Loucy (cell line): ENCODE measurements at regions not wholly inside any gene's neighbourhood (a gene's known extent, or its start where the extent isn't known, plus 50 kb on each side); places are given as distances from the start of the nearest gene placed in this dataset.
"Not testable (repeated sequence)": the region's sequence is repeated elsewhere in the genome, so short reads cannot be mapped to it uniquely, and the experiment has no call there.

Experiments
- CTCF ChIP-seq: fragments of 200-600 bp; sonication (generic); conservative IDR thresholded peaks from 2 replicates; pipeline ENCODE4 v1.5.1; 2014; ENCODE audit warnings: mild to moderate bottlenecking, antibody characterized with exemption, low read length
- EZH2phosphoT487 ChIP-seq: fragments of 200-600 bp; IDR thresholded peaks from 2 replicates; pipeline ENCODE4 v1.6.1; 2018; ENCODE audit warnings: antibody characterized with exemption, mild to moderate bottlenecking, moderate library complexity, borderline replicate concordance

GRCh38 chr2:91523751-91524150 lies 2832.3 kb downstream of the RPIA start:
- not testable (repeated sequence) for TF ChIP-seq CTCF, EZH2phosphoT487
